CMK (cell line): ENCODE measurements at regions not wholly inside any gene's neighbourhood (a gene's known extent, or its start where the extent isn't known, plus 50 kb on each side); places are given as distances from the start of the nearest gene placed in this dataset.
"Not testable (repeated sequence)": the region's sequence is repeated elsewhere in the genome, so short reads cannot be mapped to it uniquely, and the experiment has no call there.

Experiments used
- DNase-seq: peaks from one replicate; pipeline ENCODE4 v3.0.0-alpha.2; 2010; ENCODE audit warnings: low read depth

DNA sequence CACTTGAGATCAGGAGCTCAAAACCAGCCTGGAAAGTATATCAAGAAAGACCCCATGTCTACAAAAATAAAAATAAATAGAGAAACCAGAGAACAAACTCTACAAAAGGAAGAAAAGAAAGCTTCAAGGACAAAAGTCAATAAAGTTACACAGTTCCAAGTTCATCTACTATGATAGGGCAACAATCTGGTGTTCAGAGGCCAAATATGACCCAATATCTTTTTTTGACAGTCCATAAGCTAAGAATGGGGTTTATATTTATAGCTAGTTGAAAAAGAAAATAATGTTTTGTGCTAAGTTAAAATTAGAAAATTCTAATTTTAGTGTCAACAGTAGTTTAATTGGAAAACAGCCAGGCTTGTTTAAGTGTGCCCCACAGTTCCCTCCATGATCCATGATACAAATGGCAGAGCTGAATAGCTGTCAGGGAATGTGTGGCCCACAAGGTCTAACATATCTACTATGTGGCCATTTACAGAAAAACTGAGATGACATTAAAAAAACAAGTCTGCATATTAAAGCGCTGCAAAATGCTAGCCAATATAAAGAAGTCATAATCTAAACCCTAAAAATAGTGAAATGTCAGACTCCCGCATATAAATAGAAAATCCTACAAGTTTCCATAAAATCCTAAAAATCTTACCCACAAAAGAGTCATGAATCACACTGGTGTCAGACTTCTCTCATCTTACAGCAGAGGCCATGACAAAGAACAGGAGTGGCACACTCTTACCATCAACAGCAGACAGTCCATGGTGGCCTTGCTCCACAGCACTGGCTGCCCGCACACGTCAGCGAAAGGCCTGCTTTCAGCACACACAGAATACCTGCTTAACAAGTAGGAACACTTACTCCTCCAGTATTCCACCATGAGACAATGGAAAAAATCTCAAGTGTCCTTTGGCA, 281.9 kb upstream of the HSFY2 start:
- DNase-seq, result no peak

DNA sequence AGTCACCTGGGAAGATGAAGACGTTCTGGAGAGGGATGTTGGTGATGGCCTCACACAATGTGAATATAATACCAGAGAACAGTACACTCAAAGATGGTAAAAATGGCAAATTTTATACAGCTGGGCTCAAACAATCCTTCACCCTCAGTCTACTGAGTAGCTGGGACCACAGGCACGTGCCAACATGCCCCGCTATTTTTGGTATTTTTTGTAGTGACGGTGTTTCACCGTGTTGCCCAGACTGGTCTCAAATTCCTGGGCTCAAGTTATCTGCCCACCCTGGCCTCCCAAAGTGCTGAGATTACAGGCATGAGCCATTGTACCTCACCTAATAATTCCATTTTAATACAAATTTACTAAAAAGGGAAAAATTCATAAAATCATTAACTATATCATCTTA, 280.3 kb upstream of the HSFY2 start:
- DNase-seq, result no peak

DNA sequence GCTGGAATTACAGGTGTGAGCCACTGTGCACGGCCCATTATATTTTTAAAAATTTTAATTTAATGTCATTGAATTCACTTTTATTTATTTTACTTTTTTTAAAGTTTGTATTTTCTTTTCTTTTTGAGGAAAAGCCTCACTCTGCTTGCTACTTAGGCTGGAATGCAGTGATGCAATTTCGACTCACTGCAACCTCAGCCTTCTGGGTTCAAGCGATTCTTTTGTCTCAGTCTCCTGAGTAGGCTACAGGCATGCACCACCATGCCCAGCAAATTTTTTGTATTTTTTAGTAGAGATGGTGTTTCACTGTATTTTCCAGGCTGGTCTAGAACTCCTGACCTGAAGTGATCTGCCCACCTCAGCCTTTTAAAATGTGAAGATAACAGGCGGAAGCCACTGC, 277.5 kb upstream of the HSFY2 start:
- DNase-seq, result no peak

DNA sequence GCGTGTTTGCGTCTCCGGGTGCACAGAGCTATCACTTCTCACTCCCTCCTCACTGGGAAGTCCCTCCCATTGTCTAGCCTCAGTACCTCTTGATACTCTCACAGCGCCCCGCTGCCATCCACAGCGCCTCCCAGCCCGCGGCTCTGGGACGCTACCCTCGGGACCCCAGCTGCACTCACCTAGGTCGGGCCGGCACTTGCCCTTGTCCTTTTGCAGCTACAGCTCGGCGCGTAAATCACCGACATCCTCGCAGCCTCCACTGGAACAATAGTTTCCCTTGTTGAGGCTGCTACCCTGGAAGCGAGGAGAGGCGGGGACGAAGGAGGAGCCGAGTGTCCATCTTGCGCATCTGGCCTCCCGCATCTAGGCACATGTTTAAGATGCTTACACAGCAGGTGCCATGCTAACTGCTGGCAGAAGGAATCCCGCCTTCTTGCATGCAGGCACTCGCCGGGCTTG, 269.5 kb upstream of the HSFY2 start:
- DNase-seq, result no peak

DNA sequence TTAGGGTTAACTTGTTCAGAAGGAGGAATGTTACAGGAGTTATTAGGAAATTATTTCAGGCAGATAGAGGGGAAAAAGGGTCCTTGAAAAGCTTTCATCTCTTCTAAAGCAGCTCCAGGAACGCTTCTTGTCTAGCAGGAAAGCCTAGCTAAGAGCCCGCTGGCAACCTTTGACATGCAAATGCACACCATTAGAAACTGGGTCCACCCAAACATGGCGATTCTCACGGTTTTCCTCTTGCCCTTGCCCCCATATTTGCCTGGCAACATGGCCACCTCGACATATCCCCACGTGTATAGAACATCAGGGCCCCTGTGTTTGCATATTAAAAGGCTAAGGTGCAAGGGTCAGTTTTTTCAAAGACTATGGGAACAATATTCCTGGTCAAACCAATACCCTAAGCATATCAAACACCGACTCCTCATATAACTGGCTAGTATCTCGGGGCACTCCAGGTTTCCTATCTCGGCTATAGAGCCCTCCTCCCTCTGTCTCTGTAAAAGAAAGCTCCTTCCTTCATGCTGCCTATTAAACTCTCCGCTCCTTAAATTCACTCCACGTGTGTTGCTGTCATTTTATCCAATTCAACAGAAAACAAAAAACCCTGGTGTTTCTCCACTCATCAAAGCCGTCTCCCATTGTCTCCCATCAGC, 268.9 kb upstream of the HSFY2 start:
- DNase-seq, result no peak

DNA sequence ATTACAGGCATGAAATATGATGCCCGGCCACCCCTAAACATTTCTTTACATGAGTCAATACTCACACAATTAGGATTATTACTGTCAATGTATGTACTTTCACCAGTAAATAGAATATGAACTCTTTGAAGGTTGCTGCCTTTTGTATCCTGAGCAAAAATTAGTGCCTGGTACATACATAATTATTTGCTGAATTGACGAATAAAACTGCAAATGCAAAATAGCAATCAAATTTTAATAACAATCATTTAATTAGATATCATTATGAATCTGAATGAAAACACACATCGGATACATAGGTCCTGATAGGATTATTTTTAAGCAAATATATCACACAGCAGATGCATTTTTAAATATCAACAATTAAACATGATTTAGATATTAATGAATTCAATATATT, 253.1 kb upstream of the HSFY2 start:
- DNase-seq, result no peak

DNA sequence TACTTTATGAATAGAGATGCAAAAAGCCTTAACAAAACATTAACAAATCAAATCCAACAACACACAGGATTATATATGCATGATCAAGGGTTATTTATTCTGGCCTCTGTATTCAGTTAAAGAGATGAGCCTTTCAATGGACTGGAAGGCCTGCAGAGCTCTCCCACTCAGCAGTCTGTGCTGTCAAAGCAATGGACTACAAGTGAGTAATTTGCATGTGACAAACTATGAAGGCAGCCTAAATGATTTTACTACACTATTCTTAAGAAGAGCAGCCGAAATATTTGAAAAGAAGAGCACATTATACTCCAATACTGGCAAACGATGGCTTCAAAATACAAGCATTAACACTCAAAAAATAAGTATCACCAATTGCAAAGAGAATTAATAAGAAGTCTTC, 250.4 kb upstream of the HSFY2 start:
- DNase-seq, result no peak

DNA sequence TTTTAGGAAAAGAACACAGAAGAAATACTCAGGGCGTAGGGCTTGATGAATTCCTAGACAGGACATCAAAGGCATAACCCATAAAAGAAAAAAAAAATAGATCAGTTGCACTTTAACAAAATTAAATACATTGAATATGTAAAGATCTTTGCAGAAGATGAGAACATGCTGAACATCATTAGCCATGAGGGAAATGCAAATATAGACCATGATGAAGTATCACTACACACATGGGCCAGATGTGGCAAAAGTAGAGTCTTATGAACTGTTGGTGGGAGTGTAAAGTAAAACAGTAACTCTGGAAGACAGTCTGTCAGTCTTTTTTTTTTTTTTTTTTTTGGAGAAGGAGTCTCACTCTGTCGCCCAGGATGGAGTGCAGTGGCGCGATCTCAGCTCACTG, 246.7 kb upstream of the HSFY2 start:
- DNase-seq, result no peak

DNA sequence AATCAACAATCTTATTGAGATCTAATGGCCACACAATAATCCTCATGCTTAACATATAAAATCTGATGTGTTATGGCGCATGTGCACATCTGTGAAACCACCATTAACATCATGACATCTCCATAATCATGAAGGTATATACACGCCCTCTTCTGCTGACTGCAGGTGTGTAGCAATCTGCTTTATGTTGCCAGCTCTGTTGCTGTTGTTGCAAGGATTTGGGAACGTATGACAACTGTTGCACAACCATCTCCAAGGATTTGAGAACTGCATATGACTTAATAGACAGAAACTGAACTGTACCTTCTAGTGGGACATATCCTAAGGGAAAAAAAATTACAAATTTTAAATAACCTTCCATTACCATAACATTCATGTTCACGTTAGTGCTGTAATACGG, 243.5 kb upstream of the HSFY2 start:
- DNase-seq, result no peak

DNA sequence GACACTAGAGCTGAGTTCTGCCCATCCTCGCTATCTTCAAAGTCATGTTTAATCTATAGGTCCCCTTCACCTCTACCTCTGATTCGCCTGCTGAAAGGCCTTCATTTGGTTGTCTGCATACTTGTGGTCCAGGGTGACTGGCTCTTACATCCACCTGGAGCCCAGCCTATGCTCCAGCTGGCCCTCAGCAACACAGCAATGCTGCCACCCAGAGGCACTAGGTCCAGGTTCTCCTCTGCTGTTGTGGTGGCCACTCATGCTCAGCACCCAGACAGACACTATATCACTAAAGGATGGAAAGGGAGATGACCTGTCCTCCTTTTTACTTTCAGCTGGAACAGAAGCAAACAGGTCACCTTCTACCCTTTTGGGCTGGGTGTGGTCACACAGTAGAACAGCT, 242.3 kb upstream of the HSFY2 start:
- DNase-seq, result no peak

DNA sequence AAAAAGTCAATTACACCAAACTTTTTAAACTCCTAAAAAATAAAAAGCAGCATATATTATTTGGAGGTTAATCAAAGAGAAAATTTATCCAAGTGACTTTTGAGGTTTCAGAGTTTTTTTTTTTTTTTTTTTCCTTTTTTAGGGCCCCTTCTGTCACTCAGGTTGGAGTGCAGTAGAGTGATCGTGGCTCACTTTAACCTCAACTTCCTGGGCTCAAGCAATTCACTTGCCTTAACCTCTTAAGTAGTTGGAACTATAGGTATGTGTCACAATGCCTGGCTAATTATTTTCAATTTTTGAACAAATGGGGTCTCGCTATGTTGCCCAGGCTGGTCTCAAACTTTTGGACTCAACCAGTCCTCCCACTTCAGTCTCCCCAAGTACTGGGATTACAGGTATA, 241.7 kb upstream of the HSFY2 start:
- no peak for DNase-seq

DNA sequence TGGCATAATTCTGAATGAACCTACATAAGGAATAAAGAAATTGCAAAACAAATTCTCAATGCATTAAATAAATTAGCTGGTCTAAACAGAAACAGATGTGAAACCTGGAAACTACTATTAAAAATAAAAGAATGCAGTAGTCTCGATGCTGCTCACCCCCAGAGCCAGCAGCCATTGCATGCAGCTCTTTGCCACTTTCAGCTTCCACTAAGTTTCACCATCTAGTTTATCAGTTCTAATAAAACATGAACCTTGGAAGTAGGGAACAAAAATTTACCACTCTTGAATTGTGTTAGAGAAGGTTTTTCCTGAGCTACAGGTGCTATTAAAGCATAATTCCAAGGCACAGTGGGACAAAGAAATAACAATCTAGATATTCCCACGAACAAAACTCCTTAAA, 239.4 kb upstream of the HSFY2 start:
- DNase-seq, result no peak

DNA sequence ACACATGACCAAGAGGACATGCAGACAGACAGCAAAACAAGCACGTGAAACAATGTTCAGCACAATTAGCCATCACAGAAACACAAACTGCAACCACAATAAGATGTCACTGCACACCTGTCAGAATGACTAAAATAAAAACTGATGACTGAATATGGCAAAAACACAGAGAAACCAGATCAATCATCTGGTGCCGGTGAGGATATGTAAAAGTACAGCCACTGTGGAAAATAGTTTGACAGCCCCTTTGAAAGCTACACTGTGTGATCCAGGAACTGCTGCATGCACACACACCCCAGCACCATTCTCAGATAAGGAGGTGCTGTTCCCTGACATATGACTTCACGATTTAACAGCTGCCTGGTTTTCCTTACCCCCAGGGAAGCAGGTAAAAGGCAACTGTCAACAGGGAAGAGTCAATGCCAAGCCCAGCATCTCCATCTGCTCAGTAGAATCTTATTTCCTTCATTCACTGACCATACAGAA, 238.1 kb upstream of the HSFY2 start:
- no peak for DNase-seq

DNA sequence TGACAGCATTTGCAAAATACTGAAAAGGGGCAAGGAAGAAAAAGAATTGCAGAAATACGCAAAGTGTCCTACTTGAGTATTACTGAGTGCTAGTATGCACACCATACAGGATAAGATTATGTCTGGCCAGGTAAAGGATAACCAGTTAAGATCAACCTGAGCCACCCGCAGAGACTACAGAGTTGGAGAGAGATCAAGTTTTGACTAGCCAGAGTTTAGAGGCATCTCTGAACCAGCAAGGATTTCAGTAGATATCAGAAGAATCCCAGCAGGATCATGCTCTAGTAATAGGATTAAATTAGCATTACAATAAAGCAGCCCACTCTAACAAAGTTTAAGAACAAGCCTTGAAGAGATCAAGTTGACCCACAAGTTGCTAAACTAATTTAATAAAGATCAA, 232.7 kb upstream of the HSFY2 start:
- DNase-seq, result no peak

DNA sequence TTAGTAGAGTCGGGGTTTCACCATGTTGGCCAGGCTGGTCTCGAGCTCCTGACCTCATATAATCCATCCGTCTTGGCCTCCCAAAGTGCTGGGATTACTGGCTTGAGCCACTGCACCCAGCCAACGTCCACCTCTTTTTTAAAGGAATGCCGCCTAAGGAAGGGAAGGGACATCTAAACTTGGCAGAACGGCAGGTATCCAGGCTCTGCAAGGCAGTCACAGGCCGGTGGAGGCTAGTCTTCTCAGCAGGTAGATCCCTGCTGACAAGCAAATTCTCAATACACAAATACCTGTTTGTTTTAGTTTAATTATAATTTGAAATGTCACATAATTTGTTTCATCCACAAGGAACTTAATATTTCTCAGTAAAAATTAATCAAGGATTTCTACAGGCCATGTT, 232.0 kb upstream of the HSFY2 start:
- DNase-seq, result no peak

DNA sequence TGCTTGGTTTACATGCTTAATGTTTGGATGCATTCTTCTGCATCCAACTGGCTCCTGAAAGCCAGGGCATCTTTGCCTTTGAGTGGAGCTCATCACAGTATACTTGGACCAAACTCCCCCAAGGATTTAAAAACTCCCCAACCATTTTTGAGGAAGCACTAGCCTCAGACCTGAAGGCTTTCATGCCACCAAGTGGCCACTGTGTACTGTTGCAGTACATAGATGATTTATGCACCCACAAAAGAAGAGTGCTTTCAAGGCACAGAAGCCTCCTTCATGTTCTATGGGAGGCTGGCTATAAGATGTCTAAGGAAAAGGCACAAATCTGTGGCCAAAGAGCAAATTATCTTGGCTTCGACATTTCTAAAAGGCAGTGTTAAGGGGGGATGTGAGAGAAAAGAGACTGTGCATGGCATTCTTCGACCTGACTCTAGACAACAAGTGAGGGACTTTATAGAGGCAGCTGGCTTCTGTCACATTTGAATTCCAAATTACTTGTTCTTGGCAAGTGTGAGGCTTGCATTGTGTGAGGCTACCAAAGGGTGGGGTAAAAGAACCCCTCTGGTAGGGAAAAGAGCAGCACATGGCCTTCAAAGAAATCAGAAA, 224.2 kb upstream of the HSFY2 start:
- no peak for DNase-seq

DNA sequence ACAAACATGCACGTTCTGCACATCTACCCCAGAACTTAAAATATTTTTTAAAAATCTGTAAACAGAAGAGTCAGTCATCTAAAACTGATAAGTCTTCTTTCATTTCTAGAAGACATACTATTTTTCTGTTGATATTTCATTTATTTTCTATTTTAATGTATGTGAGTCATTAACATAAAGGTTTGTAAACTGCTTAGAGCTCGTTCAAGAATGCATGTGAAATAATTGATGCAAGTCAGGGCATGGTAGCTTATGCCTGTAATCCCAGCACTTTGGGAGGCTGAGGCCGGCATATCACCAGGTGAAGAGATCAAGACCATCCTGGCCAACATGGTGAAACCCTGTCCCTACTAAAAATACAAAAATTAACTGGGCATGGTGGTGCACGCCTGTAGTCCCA, 219.9 kb upstream of the HSFY2 start:
- no peak for DNase-seq

DNA sequence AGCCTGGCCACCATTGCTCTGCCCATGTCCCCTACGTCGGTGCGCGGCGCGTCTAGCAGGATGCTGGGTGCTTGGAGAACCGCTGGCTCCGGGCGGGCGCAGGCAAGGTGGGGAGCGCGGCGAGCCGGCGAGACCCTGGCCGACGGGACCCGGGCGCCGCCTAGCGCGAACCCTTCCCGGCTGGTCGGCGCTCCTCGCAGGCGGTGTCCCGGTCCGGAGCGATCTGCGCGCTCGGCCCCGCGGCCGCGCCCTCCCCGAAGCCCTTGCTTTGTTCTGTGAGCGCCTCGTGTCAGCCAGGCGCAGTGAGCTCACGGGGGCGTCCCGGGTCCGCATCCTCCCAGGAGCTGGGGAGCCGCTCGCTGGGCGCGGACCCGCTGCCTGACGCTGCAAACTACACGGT, 219.1 kb upstream of the HSFY2 start:
- not testable (repeated sequence) for DNase-seq

DNA sequence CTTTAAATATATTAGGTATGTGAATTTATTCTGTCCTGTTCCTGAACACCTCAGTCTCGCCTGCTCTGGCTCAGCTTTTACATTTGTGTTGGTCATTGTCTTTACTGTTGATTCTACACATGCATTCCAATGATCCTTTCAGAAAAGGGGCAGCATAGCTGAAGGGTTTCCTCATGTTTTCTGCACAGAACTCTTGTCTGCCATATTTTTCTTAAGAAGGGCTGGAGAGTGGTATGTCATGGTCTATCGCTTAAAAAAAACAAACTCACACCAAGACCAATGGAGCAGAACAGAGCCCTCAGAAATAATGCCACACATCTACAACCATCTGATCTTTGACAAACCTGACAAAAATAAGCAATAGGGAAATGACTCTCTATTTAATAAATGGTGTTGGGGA, 215.8 kb upstream of the HSFY2 start:
- DNase-seq, result no peak

DNA sequence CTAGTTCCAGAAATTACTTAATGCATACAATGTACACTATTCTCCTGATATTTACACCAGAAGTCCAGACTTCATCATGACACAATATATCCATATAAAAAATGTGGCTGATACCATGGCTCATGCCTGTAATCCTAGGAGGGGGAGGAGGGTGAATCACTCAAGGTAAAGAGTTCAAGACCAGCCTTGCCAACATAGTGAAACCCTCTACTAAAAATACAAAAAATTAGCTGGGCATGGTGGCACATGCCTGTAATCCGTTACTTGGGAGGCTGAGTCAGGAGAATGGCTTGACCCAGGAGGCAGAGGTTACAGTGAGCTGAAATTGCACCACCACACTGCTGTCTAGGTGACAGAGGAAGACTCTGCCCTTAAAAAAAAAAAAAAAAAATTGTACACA, 192.5 kb upstream of the HSFY2 start:
- DNase-seq, result no peak

DNA sequence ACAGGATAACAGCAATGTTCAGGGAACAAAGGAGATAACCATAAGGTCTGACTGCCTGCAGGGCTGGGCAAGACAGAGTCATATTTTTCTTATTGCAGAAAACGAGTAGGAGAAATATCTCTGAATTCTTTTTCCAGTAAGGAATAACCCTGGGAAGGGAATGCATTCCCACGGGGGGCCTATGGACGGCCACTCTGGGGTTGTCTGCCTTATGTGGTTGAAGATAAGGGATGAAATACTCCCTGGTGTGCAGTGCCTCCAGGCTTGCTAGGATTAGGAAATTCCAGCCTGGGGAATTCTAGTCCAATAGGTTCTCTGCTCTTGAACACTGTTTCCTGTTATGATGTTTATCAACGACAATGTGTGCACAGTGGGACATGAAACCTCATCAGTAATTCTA, 185.3 kb upstream of the HSFY2 start:
- DNase-seq, result no peak

DNA sequence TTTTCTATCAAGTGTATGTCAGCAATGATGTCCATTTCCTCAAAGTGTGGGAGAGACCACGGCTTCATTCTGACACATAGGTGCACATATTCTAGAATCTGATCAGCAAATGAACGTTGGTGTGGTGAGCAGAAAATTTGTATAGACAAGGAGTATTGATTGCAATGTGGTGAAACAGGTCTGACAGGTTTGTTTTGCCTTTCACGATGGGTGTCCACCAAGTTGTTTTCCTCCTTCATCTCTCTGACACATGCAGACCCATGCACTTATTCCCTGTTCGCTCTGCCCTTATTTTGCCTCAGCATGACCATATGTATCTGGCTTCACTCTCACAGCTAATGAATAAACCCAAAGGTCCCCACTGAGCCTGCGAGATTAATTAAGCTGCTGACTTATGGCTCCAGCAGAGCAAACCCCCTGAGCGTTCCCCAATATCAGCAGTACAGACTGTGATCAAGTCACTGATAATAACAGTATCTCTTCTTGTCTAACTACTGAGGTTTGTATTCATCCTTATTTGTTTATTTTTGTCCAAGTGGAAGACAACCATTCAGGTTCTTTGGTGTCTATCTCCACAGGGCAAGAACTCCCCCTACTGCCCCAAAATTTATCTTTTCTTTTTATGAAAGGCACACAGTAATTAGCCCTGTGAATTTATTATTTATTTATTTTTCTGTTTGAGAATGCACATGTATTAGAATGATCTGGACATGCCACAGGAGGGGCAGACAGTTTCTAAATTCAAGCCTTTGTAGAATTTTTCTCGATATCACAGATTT, 178.3 kb upstream of the HSFY2 start:
- no peak for DNase-seq
